GM12864 (cell line): ENCODE measurements at regions not wholly inside any gene's neighbourhood (a gene's known extent, or its start where the extent isn't known, plus 50 kb on each side); places are given as distances from the start of the nearest gene placed in this dataset.

Source experiments
- DNase-seq: peaks from one replicate; pipeline ENCODE4 v3.0.0-alpha.2; 2011; ENCODE audit warnings: low read depth
- H3K4me3 ChIP-seq: 2 replicates; pipeline ENCODE4 v1.5.1; 2011; ENCODE audit warnings: mild to moderate bottlenecking, low read depth, low read length, control low read depth
- TF ChIP-seq, protein P1 (sequence below): IDR thresholded peaks from 2 replicates; pipeline ENCODE4 v1.5.1; 2011; ENCODE audit warnings: low read depth, mild to moderate bottlenecking, moderate library complexity, low read length, control low read depth, inconsistent platforms; ENCODE audit errors: missing control alignments

DNA sequence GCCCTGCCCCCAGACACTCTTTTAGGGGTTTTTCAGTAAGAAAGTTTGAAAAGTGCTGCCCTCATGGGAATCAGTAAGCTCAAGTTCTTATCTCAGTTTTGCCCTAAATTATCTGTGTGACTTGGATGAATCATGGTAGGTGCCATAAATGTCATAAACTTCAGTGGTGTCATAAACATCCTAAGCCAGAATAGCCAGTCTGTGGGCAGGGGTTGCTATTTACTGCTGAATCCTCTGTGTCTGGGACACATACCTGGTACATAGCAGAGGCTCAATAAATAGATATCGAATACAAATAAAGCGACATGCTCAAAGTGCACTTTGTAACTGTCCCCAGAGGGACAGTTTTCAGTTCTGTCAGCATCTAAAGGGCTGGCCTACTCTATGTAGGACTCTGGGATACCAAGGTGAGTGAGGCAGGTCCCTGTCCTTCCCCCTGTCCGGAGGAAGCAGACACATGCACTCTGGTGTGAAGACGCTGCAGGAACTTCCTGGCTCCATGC is 502.1 kb downstream of the RPS24 start:
- TF ChIP-seq, protein P1, sequence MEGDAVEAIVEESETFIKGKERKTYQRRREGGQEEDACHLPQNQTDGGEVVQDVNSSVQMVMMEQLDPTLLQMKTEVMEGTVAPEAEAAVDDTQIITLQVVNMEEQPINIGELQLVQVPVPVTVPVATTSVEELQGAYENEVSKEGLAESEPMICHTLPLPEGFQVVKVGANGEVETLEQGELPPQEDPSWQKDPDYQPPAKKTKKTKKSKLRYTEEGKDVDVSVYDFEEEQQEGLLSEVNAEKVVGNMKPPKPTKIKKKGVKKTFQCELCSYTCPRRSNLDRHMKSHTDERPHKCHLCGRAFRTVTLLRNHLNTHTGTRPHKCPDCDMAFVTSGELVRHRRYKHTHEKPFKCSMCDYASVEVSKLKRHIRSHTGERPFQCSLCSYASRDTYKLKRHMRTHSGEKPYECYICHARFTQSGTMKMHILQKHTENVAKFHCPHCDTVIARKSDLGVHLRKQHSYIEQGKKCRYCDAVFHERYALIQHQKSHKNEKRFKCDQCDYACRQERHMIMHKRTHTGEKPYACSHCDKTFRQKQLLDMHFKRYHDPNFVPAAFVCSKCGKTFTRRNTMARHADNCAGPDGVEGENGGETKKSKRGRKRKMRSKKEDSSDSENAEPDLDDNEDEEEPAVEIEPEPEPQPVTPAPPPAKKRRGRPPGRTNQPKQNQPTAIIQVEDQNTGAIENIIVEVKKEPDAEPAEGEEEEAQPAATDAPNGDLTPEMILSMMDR, result no peak
- no peak overlapping the region for H3K4me3 ChIP-seq
- DNase-seq, result no peak

DNA sequence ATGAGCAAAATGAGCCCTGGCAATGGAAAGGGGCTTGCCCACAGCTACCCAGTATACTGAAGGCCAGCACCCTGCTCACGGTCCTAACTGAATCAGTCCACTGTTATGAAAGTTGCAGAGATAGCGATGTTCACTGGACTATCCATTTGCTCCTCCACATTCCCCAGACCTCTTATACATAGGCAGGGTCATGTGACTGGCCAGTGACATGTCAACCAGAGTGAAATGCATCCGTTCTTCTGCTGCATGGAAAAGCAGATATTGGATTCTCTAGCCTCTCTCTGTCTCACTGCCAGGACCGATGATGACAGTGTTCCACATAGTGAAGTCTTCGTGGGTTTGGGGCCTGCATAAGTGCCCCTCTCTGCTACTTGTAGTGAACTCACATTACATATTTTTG is 503.4 kb downstream of the RPS24 start:
- H3K4me3 ChIP-seq, result no peak overlapping the region
- no peak for DNase-seq
- TF ChIP-seq, protein P1, result no peak

DNA sequence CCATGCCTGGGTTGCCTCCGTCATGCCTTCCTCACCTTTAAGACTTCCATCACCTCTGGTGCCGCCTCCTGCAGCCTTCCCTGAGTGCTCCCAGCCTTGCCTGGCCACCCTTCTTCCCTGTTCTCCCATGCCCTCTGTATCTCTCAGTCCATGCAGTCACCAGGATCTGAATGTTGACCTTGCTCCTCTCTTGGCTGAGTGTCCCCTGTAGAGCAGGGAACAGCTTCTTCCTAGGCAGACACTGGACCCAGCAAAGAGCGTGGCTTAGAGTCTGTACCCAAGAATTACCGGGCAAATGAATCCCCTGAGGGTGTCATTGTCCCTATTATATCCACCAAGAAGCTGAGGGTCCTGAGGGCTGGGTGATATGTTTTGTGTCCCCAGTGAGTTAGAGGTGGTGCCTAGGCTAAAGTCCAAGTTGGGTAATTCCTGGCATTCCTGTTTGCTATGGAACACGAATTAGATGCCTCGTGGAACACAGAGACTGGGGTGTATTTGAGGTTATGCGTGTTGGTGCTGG is 505.6 kb downstream of the RPS24 start:
- H3K4me3 ChIP-seq, result no peak overlapping the region
- no peak for DNase-seq
- TF ChIP-seq, protein P1, result no peak

DNA sequence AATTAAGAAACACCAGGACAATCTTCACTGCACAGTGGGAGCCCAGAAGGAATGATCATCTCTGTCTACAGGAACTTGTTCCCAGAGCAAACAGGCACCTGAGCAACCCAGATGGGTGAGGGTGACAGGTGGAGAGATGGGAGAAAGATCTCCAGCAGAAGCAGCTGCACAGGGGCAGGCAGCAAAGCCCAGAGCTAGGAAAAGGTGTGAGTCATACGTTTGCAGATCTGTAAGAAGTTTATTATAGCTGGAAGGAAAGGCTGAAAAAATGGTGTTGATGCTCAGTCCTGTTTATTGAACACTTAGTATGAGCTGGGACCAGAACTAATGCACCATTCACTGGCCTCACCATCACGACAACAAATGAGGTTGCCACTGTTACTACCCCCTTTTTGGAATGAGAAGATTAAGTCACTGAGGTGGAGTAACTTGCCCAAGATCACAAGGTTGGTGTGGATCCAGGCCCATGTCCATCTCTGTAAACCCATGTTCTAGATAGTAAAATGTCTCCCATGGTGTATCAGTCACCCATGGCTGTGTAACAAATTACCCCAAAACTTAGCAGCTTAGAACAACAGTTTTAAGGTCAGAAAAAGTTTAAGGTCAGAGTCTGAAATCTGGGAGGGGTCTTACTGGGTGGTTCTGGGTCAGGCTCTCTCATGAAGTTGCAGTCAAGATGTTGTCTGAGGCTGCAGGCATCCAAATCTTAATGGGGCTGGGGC is 506.9 kb downstream of the RPS24 start:
- H3K4me3 ChIP-seq, result no peak overlapping the region
- TF ChIP-seq, protein P1, result no peak
- DNase-seq, result no peak

DNA sequence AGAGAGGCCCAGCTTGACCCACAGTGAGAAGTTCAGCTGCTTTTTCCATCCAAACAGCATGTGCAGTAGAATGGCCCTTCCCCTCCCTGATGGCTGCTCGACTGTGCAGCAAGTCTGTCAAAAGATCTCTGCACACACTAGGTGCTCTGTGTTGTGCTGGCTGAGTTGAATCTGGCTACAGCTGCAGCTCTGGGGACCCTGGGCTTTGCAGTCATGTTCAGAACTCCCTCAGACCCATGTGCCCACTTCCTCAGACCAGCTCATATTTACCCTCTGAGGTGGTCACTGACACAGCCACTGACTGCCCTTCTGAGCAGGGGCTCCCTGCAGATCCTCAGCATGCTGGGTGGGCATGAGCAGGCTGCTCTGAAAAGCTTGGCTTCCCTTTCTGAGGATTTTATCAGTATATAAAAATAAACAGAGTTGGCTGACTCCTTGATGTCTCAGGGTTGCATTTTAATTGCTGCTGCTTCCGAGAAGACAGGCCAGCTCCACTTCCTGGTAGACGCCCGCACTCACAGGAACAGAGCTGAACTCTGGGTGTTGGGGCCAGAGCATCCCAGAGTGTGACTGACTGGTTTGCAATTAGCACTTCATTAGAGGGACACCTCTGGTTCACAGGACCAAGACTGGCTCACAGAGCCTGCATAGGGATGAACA is 507.9 kb downstream of the RPS24 start:
- H3K4me3 ChIP-seq, result no peak overlapping the region
- no peak for DNase-seq
- TF ChIP-seq, protein P1, result no peak

DNA sequence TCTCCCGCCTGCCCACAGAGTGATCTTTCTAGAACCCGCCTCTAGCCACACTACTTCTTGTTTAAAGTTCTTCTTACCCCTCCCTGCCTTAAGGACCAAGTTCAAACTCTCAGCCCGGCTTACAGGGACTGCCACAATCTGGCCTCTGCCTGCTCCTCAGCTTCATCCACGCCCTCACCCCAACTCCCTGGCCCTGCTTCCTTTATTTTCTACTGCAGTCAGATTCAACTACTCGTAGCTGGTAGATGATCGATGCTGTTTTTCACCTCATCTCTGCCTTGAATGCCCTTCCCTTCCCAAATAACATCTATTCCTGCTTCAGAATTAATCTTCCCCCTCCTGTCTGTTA is 508.5 kb downstream of the RPS24 start:
- no peak for DNase-seq
- TF ChIP-seq, protein P1, result no peak
- no peak overlapping the region for H3K4me3 ChIP-seq

DNA sequence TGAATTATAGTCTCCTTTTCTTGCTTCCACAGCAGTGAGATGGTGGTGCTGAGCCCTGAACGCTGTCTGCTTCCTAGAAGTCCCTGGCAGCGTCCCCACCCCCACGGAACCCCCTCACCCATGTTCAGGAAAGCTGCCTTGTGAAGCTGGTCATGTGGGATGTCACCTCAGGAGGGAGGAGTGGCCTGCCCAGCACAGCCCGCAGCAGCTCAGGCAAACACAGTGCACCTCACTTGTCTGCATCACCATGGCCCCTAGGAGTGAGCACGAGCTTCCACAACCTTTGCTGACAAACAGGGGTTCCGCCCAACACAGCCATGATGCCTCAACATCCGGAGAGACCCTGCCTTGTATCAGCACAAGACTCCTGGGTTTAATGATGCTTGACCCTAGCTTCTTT is 508.9 kb downstream of the RPS24 start:
- TF ChIP-seq, protein P1, result no peak
- no peak overlapping the region for H3K4me3 ChIP-seq
- no peak for DNase-seq
